Panc1 (cell line): ENCODE measurements at regions not wholly inside any gene's neighbourhood (a gene's known extent, or its start where the extent isn't known, plus 50 kb on each side); places are given as distances from the start of the nearest gene placed in this dataset.

Experiments
- ATAC-seq: fragments of 200-7000 bp; cut with Tn5 transposase; 2 replicates; pipeline ENCODE4 v1.9.1; 2020; ENCODE audit warnings: mild to moderate bottlenecking, moderate library complexity
- BruUV-seq: library from RNA; stranded (reverse); fragments of 400-500 nt; replicated peaks from 2 replicates; lab custom pipeline; 2021; lab: Mats Ljungman, UMichigan
- CTCF ChIA-PET: fragments of 300-600 bp; sonication (Branson Sonifier 250); formaldehyde crosslinking; loops from one replicate; lab custom pipeline; 2022; ENCODE audit warnings: antibody characterized with exemption; lab: Charles Lee
- POLR2A ChIA-PET: fragments of 300-600 bp; sonication (Branson Sonifier 250); formaldehyde crosslinking; loops from one replicate; lab custom pipeline; 2022; ENCODE audit warnings: antibody characterized with exemption; lab: Charles Lee
- DNase-seq: peaks from one replicate; pipeline ENCODE4 v3.0.0-alpha.2; 2010; ENCODE audit warnings: low read depth, low spot score
- H3K27ac ChIP-seq: 2 replicates; pipeline ENCODE4 v1.5.1; 2011; ENCODE audit warnings: mild to moderate bottlenecking, low read length, inconsistent platforms
- H3K27me3 ChIP-seq: fragments of 200-500 bp; sonication (Bioruptor generic); 2 replicates; pipeline ENCODE4 v1.6.0; 2014; ENCODE audit warnings: low read length, inconsistent platforms; ENCODE audit not compliant: control insufficient read depth, insufficient read depth
- H3K36me3 ChIP-seq: fragments of 200-500 bp; sonication (Bioruptor generic); 2 replicates; pipeline ENCODE4 v1.5.1; 2014; ENCODE audit warnings: inconsistent platforms, mild to moderate bottlenecking, low read length, moderate library complexity; ENCODE audit not compliant: control insufficient read depth, insufficient read depth
- H3K4me1 ChIP-seq: 2 replicates; pipeline ENCODE4 v1.5.1; 2011; ENCODE audit warnings: inconsistent platforms, mild to moderate bottlenecking, low read length, moderate library complexity; ENCODE audit not compliant: control insufficient read depth, insufficient read depth
- H3K4me3 ChIP-seq, 2 experiments: 2 replicates each; pipeline ENCODE4 v1.5.1; 2011 to 2012; ENCODE audit warnings: low read depth in 2 of 2, low read length in 2 of 2, mild to moderate bottlenecking in 2 of 2, inconsistent platforms in 1 of 2, moderate library complexity in 1 of 2
- H3K9me3 ChIP-seq: fragments of 200-500 bp; sonication (Bioruptor generic); 2 replicates; pipeline ENCODE4 v1.5.1; 2014; ENCODE audit warnings: low read depth, mild to moderate bottlenecking, inconsistent platforms, low read length, moderate library complexity; ENCODE audit not compliant: control insufficient read depth, insufficient read depth
- CTCF ChIP-seq: fragments of 450-650 bp; IDR thresholded peaks from 2 replicates; pipeline ENCODE4 v1.5.1; 2017; ENCODE audit warnings: mild to moderate bottlenecking
- POLR2AphosphoS5 ChIP-seq: IDR thresholded peaks from 2 replicates; pipeline ENCODE4 v1.6.1; 2012; ENCODE audit warnings: mild to moderate bottlenecking, low read depth, low read length, moderate library complexity
- REST ChIP-seq, 2 experiments: IDR thresholded peaks; 2 replicates each; pipeline ENCODE4 v1.6.1; 2011 to 2012; ENCODE audit warnings: low read depth in 2 of 2, control low read depth in 1 of 2, low read length in 1 of 2, mild to moderate bottlenecking in 1 of 2, moderate library complexity in 1 of 2; ENCODE audit not compliant: insufficient read depth in 1 of 2
- SIN3A ChIP-seq: IDR thresholded peaks from 2 replicates; pipeline ENCODE4 v1.6.1; 2012; ENCODE audit warnings: low read depth, mild to moderate bottlenecking, low read length, moderate library complexity, borderline replicate concordance; ENCODE audit not compliant: insufficient read depth
- TCF7L2 ChIP-seq: IDR thresholded peaks from 2 replicates; pipeline ENCODE4 v1.6.1; 2011; ENCODE audit warnings: mild to moderate bottlenecking, low read depth, low read length, inconsistent platforms
- in situ Hi-C: cut with HindIII; loops from 2 replicates; pipeline ENCODE4 v1.10.0; 2016; ENCODE audit warnings: low sequenced_read_pairs, low pct_unique_long_range_greater_than_20kb
- intact Hi-C: fragments of 100-400 bp; cut with micrococcal nuclease; formaldehyde crosslinking; loops from one replicate; pipeline ENCODE4 v1.10.0; 2022; ENCODE audit not compliant: unreplicated experiment

- no peak for TF ChIP-seq POLR2AphosphoS5
Observed at GRCh38 chr6:106797186-106797585, 167.8 kb downstream of the QRSL1 start (continued).

- TF ChIP-seq REST (IDR thresholded peaks at IDR 0.05; ENCODE audit: insufficient read depth in 1 of 2, low read depth in 2 of 2, low read length in 1 of 2) (no peak), POLR2AphosphoS5 (no peak), TCF7L2 (no peak), CTCF (no peak), SIN3A (no peak)
- DNase-seq, result no peak
- intact Hi-C loops (no loop called here), in situ Hi-C loops (no loop called here)
- Histone ChIP-seq H3K36me3 (no peaks in the 10 kb centered on the region), H3K27me3 (peaks cover 8% of the 10 kb centered on the region; the same call in 1 of the 2 replicates), H3K4me3 (no peak overlapping the region), H3K4me1 (no peaks in the 10 kb centered on the region), H3K27ac (no peak overlapping the region), H3K9me3 (no peaks in the 10 kb centered on the region)
- no peak for ATAC-seq
- ChIA-PET CTCF (no interaction called here), POLR2A (no interaction called here)
- no TSS peak for BruUV-seq
Observed at GRCh38 chr6:106796781-106797180, 167.4 kb downstream of the QRSL1 start.

GRCh38 chr6:106794129-106794528 is 164.8 kb downstream of the QRSL1 start:
- ChIA-PET CTCF (no interaction called here), POLR2A (no interaction called here)
- in situ Hi-C loops (no loop called here), intact Hi-C loops (no loop called here)
- no peak for DNase-seq
- ATAC-seq, result no peak
- BruUV-seq, result no TSS peak
- Histone ChIP-seq H3K4me3 (no peak overlapping the region), H3K9me3 (no peaks in the 10 kb centered on the region), H3K36me3 (no peaks in the 10 kb centered on the region), H3K27me3 (peaks cover 8% of the 10 kb centered on the region; the same call in 1 of the 2 replicates), H3K27ac (no peak overlapping the region), H3K4me1 (no peaks in the 10 kb centered on the region)
- TF ChIP-seq REST (IDR thresholded peaks at IDR 0.05; ENCODE audit: insufficient read depth in 1 of 2, low read depth in 2 of 2, low read length in 1 of 2), result no peak
- no peak for TF ChIP-seq TCF7L2
- TF ChIP-seq CTCF, result no peak
- no peak for TF ChIP-seq POLR2AphosphoS5
- no peak for TF ChIP-seq SIN3A
